ENCODE measurements at regions not wholly inside any gene's neighbourhood (a gene's known extent, or its start where the extent isn't known, plus 50 kb on each side); places are given as distances from the start of the nearest gene placed in this dataset.
"Not testable (repeated sequence)": the region's sequence is repeated elsewhere in the genome, so short reads cannot be mapped to it uniquely, and the experiment has no call there.

GRCh38 chrX:7514871-7515599 lies 327.9 kb upstream of the VCX start:
- DNase-seq: no peak

- no peak for DNase-seq
These were observed 330.1 kb upstream of the VCX start for GRCh38 chrX:7512845-7513244.

GRCh38 chrX:7503251-7503650 lies 339.7 kb upstream of the VCX start:
- no peak for DNase-seq

GRCh38 chrX:7500386-7500785 lies 342.6 kb upstream of the VCX start:
- DNase-seq: no peak

- no peak for DNase-seq
These were observed 338.6 kb upstream of the PUDP start for GRCh38 chrX:7486505-7486904.

GRCh38 chrX:7485061-7485460 lies 337.1 kb upstream of the PUDP start:
- DNase-seq: no peak

- DNase-seq: no peak
These were observed 332.8 kb upstream of the PUDP start for GRCh38 chrX:7480721-7481120.

- DNase-seq: no peak
These were observed 314.2 kb upstream of the PUDP start for GRCh38 chrX:7462110-7462509.

GRCh38 chrX:7461051-7461450 lies 313.1 kb upstream of the PUDP start:
- DNase-seq: not testable (repeated sequence)

- no peak for DNase-seq
These were observed 300.0 kb upstream of the PUDP start for GRCh38 chrX:7447801-7448499.

- no peak for DNase-seq
These were observed 298.9 kb upstream of the PUDP start for GRCh38 chrX:7446815-7447214.

GRCh38 chrX:7444967-7445366 lies 297.0 kb upstream of the PUDP start:
- DNase-seq: no peak

- no peak for DNase-seq
These were observed 293.6 kb upstream of the PUDP start for GRCh38 chrX:7441586-7441985.

- DNase-seq: no peak
These were observed 287.9 kb upstream of the PUDP start for GRCh38 chrX:7435822-7436221.

GRCh38 chrX:7432901-7433300 lies 284.9 kb upstream of the PUDP start:
- no peak for DNase-seq

- no peak for DNase-seq
These were observed 272.8 kb upstream of the PUDP start for GRCh38 chrX:7420717-7421116.

- DNase-seq: no peak
These were observed 266.8 kb upstream of the PUDP start for GRCh38 chrX:7414753-7415152.

GRCh38 chrX:7412840-7413239 lies 264.9 kb upstream of the PUDP start:
- DNase-seq: no peak

- DNase-seq: no peak
These were observed 261.9 kb upstream of the PUDP start for GRCh38 chrX:7409866-7410265.

GRCh38 chrX:7399373-7399772 lies 251.4 kb upstream of the PUDP start:
- DNase-seq: no peak

- no peak for DNase-seq
These were observed 242.5 kb upstream of the PUDP start for GRCh38 chrX:7390441-7390840.

- DNase-seq: no peak
These were observed 241.6 kb upstream of the PUDP start for GRCh38 chrX:7389576-7389975.

GRCh38 chrX:7385131-7385530 lies 237.2 kb upstream of the PUDP start:
- no peak for DNase-seq

GRCh38 chrX:7378406-7378805 lies 230.5 kb upstream of the PUDP start:
- DNase-seq: no peak
